ENCODE measurements at regions not wholly inside any gene's neighbourhood (a gene's known extent, or its start where the extent isn't known, plus 50 kb on each side); places are given as distances from the start of the nearest gene placed in this dataset.
"Not testable (repeated sequence)": the region's sequence is repeated elsewhere in the genome, so short reads cannot be mapped to it uniquely, and the experiment has no call there.

DNA sequence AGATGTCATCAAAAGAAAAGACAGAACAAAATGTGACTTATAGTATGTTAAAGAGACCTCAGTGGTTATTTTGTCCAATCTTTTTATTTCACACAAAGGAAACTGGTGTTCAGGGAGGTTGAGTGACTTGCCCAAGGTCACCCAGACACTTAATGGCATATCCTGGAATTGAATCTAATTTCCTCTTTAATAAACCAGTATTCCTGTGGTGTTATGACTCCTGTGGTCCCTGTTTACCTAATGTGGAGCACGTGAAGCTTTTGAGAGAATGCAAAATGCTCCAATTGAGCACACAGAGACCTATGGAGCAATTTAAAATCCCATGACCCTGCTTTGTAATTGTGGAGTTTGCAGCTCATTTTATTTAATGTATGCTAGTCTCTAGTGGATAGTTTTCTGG lies 251.9 kb downstream of the REEP3 start:
- no peak for DNase-seq (ENCODE audit: low read depth in 4 of 4, low spot score in 3 of 4)

GRCh38 chr10:63773962-63774361 lies 252.8 kb downstream of the REEP3 start:
- no peak for DNase-seq (ENCODE audit: low read depth in 4 of 4, low spot score in 3 of 4)

GRCh38 chr10:63780101-63780500 lies 258.9 kb downstream of the REEP3 start:
- DNase-seq (ENCODE audit: low read depth in 4 of 4, low spot score in 3 of 4), result no peak

- DNase-seq (ENCODE audit: low read depth in 4 of 4, low spot score in 3 of 4), result no peak
Measured at GRCh38 chr10:63781226-63781625, 260.0 kb downstream of the REEP3 start.

DNA sequence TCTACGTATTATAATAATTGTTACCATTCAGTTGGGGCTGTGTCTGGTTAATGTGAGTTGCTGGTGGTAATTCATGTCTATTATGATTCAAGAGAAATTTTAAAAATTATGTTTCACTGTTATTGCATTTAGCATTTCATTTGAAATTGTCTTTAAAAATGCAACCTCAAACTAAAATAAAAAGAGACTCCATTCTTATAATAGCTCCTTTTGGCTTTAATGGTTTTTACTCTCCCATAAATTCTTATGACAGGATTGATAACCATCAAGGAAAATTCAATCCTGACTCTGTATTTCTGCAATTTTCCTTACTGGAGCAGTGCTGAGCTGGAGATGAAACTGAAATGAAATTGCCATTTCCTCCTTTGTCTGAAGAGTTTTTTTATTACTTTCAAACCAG lies 262.7 kb downstream of the REEP3 start:
- no peak for DNase-seq (ENCODE audit: low read depth in 4 of 4, low spot score in 3 of 4)

DNA sequence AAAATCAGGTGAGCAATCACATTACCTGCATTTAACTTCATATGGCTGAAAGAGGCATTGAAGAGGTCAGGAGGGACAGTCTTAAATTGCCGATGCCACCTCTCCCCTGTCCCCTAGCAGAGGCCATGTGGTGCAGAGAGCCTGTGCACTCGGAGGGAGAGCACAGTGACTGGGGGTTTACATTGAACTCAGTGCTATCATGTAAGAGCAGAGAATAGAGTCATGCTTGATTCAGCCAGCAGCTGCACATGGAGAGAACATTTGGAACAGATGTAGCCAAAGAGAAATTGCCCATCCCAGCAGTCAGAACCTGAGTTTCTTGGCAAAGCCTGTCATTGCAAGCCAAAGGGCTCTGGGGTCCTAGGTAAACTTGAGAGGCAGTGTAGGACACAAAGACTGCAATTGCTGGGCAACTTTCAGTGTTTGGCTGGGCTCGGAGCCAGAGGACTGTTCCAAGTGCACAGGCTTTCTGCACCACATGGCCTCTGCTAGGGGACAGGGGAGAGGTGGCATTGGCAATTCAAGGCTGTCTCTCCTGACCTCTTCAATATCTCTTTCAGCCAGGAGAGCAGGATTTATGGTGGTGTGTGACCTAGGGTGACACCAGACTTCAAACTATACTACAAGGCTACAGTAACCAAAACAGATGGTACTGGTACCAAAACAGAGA lies 267.1 kb downstream of the REEP3 start:
- DNase-seq (ENCODE audit: low read depth in 4 of 4, low spot score in 3 of 4), result no peak

DNA sequence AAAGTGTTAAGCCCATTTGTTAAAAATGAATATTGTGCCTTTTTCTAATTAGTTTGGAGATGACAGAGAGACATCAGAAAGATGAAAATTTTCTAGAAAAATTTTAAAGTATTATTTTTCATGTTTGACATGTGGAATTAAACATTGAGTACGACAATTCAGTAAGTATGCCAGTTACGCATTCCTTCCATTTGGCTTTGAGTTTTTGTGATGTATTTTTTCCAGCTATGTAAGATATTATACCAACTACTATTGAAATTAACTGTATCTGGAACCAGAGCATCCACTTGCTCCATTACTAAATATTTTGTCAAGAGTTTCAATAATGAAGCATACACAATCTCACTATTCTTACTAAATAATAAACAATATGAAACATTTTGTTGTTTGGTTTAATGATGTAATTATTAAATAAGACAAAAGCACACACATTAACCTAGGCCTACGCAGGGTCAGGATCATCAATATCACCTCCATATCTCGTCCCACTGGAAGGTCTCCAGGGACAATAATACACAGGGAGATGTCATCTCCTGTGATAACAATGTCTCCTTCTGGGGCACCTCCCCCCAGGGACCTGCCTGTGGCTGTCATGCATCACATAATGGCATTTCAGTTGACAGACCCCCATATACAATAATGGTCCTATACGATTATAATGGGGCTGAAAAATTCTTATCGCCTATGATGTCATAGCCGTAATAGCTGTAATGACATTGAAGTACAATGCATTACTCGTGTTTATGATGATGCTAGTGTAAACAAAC lies 274.1 kb downstream of the REEP3 start:
- no peak for DNase-seq (ENCODE audit: low read depth in 4 of 4, low spot score in 3 of 4)

DNA sequence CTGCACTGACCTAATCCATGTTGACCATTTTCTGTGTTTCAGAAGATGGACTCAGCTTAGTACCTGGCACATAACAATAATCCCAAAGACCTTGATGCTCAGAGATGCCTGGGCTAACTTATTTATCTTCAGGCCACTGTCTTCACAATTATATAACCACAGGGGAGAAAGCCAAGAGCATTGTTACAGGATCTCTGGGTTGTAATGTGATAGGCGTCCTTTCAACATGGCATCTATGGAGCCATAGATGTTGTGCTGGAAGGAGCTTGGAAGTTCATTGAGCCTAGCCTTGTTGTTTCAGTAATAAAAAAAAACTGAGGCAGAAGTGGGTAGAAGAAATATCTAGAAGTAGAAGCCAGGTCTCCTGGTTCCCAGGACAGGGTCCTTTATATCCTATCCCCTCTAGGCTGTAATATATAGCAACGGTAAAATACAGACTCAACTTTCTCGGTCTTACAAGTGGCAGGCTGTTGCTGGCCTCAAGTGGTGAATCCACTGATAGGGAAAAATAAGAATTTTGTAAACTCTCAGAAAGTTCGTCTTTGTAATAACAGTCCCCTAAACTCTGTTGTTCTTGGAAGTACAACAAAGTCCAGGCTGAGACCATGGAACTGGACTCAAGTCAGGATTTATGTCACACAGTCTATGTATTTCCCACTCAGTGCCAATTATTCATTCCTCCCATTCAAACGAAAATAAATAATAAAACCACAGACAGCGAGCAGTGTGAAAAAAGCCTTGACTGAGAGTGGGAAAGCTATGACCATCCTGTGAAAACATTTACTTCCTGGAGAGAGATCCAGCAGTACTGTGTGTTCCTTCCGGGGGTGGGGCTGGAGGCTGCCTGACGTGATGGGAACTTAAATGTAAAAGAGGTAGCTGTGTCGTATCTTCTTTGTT lies 277.6 kb downstream of the REEP3 start:
- peak; percentile 55 to 72 (median 64) for DNase-seq (ENCODE audit: low read depth in 4 of 4, low spot score in 3 of 4)

GRCh38 chr10:63799521-63800300 lies 278.5 kb downstream of the REEP3 start:
- DNase-seq (ENCODE audit: low read depth in 4 of 4, low spot score in 3 of 4), result no peak

GRCh38 chr10:63801166-63801565 lies 280.0 kb downstream of the REEP3 start:
- no peak for DNase-seq (ENCODE audit: low read depth in 4 of 4, low spot score in 3 of 4)

DNA sequence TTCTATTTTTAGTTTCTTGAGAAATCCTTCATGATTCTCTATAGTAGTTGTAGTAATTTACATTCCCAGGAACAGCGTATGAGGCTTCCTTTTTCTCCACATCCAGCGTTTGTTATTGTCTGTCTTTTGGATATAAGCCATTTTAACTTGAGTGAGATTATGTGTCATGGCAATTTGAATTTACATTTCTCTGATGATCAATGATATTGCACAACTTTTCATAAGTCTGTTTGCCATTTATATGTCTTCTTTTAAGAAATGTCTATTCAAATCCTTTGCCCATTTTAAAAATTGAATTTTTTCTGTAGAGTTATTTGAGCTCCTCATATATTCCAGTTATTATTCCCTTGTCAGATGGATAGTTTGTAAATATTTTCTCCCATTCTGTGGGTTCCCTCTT lies 285.1 kb downstream of the REEP3 start:
- DNase-seq (ENCODE audit: low read depth in 4 of 4, low spot score in 3 of 4), result no peak

- DNase-seq (ENCODE audit: low read depth in 4 of 4, low spot score in 3 of 4), result no peak
Measured at GRCh38 chr10:63812501-63812900, 291.3 kb downstream of the REEP3 start.

DNA sequence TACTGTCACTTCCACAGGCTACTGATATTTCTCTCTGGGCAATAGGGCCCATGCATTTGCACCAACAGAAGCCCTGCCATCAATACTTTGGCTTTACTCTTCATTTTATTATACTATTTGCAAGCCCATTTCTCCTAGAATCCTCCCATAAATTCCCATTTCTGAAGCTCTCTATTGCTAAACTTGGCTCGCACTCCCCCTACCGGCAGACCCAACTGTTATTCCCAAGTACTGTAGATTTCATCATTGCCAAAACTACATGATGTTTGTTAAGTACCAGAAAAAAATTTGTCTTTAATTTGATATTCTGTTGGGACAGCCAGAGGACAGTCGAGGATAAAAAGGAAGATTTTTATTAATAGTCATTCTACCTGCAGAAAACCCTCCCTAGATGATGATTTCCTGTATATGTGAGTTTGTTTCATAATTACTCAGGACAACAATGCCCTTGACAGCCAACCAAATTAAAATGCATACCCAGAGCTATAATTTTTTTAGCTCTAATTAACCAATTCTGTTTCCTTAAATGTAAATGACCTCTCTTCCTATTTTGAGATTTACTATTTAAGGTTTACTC lies 298.6 kb downstream of the REEP3 start:
- peak in 3 of 4 donors; percentile 31 to 42 (median 32) for DNase-seq (ENCODE audit: low read depth in 4 of 4, low spot score in 3 of 4)

- DNase-seq (ENCODE audit: low read depth in 4 of 4, low spot score in 3 of 4), result no peak
Measured at GRCh38 chr10:63822496-63822895, 301.3 kb downstream of the REEP3 start.

DNA sequence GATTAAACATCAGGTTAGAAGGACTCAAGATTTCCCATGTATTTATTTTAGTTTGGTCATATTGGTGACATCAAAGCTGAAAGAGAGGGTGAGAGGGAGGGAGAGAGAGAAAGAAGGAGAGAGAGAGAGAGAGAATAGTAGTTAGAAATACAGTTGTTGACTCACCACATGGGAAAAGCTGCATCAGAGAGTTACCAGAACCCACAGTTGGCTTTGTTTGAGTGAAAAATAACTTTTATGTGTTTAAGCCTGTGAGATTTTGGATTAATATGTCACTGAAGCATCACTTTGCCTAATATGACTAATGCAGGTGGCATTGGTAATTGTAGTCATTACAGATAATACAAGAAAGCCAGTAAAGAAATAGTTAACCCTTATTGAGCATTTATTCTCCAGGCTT lies 303.9 kb downstream of the REEP3 start:
- DNase-seq (ENCODE audit: low read depth in 4 of 4, low spot score in 3 of 4), result no peak

DNA sequence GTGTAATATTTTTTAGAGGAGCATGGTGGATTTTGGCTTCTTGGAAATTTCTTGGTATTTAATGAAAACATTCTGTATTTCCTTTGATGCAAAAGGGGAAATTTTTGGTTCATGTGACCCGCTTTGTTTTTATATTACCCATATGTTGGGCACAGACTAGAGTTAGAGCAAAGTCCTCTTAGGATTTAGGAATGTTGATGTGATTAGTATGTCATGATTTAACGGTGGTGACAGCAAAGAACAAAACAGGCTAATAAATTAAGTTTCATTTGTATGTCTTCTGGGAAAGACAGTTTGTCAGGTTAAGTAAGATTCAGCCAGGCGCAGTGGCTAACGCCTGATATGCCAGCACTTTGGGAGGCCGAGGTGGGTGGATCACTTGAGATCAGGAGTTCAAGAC lies 304.6 kb downstream of the REEP3 start:
- no peak for DNase-seq (ENCODE audit: low read depth in 4 of 4, low spot score in 3 of 4)

DNA sequence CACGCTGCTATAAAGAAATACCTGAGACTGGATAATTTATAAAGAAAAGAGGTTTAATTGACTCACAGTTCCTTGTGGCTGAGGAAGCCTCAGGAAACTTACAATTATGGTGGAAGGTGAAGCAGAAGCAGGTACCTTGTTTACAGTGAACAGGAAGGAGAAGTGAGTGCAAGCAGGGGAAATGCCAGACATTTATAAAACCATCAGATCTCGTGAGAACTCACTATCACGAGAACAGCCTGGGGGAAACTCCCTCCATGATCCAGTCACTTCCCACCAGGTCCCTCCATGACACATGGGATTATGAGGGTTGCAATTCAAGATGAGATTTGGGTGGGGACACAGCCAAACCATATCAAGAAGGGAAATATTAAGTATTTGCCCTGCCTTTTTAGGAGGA lies 305.8 kb downstream of the REEP3 start:
- DNase-seq (ENCODE audit: low read depth in 4 of 4, low spot score in 3 of 4), result not testable (repeated sequence)

DNA sequence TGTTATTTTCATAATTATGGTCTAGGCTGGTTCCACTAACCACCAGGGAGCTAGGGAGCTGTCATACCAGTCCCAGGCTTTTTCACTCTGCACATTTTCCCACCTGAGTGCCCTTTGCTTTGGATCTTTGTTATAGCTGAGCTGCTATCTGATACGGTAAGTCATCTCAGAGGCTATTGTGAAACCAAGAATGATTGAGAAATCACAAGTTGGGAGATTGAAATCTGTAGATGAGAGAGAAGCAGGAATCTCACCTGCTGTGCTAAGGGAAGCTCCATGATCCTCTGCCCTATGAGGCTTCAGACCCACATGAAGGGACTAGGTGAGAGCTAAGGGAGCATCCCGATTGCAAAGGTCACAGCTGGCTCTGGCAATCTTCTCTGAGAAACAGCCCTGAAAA lies 307.8 kb downstream of the REEP3 start:
- DNase-seq (ENCODE audit: low read depth in 4 of 4, low spot score in 3 of 4), result no peak

DNA sequence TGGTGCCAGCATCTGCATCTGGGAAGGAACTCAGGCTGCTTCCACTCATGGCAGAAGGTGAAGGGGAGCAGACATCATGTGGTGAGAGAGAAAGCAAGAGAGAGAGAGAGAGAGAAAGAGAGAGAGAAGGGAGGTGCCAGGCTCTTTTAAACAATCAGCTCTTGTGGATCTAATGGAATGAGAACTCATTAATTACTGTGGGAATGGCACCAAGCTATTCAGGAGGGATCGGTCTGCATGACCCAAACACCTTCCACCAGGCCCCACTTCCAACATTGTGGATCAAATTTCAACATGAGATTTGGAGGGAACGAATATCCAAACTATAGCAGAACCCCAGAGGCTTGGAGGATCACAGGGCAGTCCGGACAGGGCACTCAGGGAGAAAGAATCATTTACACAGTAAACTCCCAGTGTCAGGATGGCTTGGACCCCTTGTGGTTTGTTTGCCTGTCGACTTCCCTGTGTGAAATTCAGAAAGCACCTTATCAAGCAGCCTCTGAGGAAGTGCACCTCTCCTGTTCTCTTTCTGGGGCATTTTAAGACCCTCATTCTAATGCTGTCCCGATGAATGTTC lies 308.5 kb downstream of the REEP3 start:
- no peak for DNase-seq (ENCODE audit: low read depth in 4 of 4, low spot score in 3 of 4)

- DNase-seq (ENCODE audit: low read depth in 4 of 4, low spot score in 3 of 4), result no peak
Measured at GRCh38 chr10:63832686-63833085, 311.5 kb downstream of the REEP3 start.
